CD8-positive, alpha-beta memory T cell (primary cell): ENCODE measurements at regions not wholly inside any gene's neighbourhood (a gene's known extent, or its start where the extent isn't known, plus 50 kb on each side); places are given as distances from the start of the nearest gene placed in this dataset.

Experiments used
- CTCF ChIA-PET: fragments of 350-600 bp; sonication (Branson Sonifier 250); formaldehyde crosslinking; loops from one replicate; lab custom pipeline; 2021; ENCODE audit warnings: antibody characterized with exemption; lab: Charles Lee
- POLR2A ChIA-PET: fragments of 350-600 bp; sonication (Branson Sonifier 250); formaldehyde crosslinking; loops from one replicate; lab custom pipeline; 2021; ENCODE audit warnings: antibody characterized with exemption; lab: Charles Lee
- DNase-seq, 5 donors: peaks; one replicate each; pipeline versions ENCODE4 v3.0.0 to v3.0.0-alpha.2; 2020 to 2022; ENCODE audit warnings: mixed read lengths in 1 of 5
- H3K27ac ChIP-seq: one replicate; pipeline ENCODE4 v1.7.0; 2013; ENCODE audit warnings: low read depth, mild to moderate bottlenecking, low read length, moderate library complexity
- H3K27me3 ChIP-seq: 2 replicates; pipeline ENCODE4 v1.7.0; 2013; ENCODE audit warnings: low read length, mild to moderate bottlenecking; ENCODE audit not compliant: insufficient read depth, poor library complexity, severe bottlenecking
- H3K36me3 ChIP-seq: 2 replicates; pipeline ENCODE4 v1.7.0; 2013; ENCODE audit warnings: mild to moderate bottlenecking, low read length, moderate library complexity; ENCODE audit not compliant: insufficient read depth
- H3K4me1 ChIP-seq: 2 replicates; pipeline ENCODE4 v1.7.0; 2013; ENCODE audit warnings: mild to moderate bottlenecking, low read length, moderate library complexity; ENCODE audit not compliant: insufficient read depth
- H3K4me3 ChIP-seq: 2 replicates; pipeline ENCODE4 v1.7.0; 2013; ENCODE audit warnings: mild to moderate bottlenecking, low read length
- H3K9me3 ChIP-seq: 2 replicates; pipeline ENCODE4 v1.7.0; 2013; ENCODE audit warnings: mild to moderate bottlenecking, low read length
- H3K27ac Mint-ChIP-seq, 8 donors: one replicate each; pipeline ENCODE4 v1.8.0; 2020 to 2021; ENCODE audit warnings: mixed read lengths in 8 of 8, mild to moderate bottlenecking in 6 of 8, inconsistent platforms in 3 of 8, moderate library complexity in 3 of 8
- H3K27me3 Mint-ChIP-seq, 2 donors: one replicate each; pipeline ENCODE4 v1.8.0; 2020 to 2021; ENCODE audit warnings: mixed read lengths in 2 of 2, mild to moderate bottlenecking in 1 of 2, moderate library complexity in 1 of 2
- H3K36me3 Mint-ChIP-seq, 3 donors: one replicate each; pipeline ENCODE4 v1.8.0; 2020 to 2021; ENCODE audit warnings: mixed read lengths in 3 of 3, inconsistent platforms in 1 of 3, mild to moderate bottlenecking in 1 of 3
- H3K4me1 Mint-ChIP-seq, 3 donors: one replicate each; pipeline ENCODE4 v1.8.0; 2020 to 2021; ENCODE audit warnings: mixed read lengths in 3 of 3, inconsistent platforms in 1 of 3, mild to moderate bottlenecking in 1 of 3
- H3K4me3 Mint-ChIP-seq, 7 donors: one replicate each; pipeline ENCODE4 v1.8.0; 2020 to 2021; ENCODE audit warnings: mixed read lengths in 7 of 7, mild to moderate bottlenecking in 6 of 7, moderate library complexity in 4 of 7, inconsistent platforms in 2 of 7
- H3K9me3 Mint-ChIP-seq, 5 donors: one replicate each; pipeline ENCODE4 v1.8.0; 2020 to 2022; ENCODE audit warnings: mixed read lengths in 5 of 5, mild to moderate bottlenecking in 3 of 5, moderate library complexity in 2 of 5, inconsistent platforms in 1 of 5

DNA sequence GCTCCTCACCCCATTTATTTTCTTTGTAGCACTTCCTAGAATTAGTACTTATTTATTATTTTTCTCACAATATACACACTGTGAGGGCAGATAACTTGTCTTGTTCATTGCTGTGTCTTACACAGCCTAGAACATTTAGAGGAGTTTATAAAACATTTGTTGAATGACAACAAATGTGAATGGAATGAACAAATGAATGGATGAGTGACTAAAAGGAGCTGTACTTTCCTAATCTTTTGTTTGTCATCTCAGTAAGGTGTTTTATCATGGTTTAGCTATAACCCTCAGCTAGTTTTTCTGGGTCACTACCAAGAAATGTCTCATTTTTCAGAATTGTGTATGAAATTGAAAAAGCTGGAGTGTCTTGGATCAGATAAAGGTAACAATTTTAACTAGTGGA, 239.3 kb upstream of the KCNK2 start:
- peaks cover 0 to 14% (median 2%) of the 10 kb centered on the region in 5 donors for H3K9me3 Mint-ChIP-seq
- ChIA-PET POLR2A (no interaction called here), CTCF (no interaction called here)
- DNase-seq = no peak
- no peak overlapping the region for H3K4me3 ChIP-seq
- H3K27ac ChIP-seq = no peak overlapping the region
- H3K9me3 ChIP-seq = no peaks in the 10 kb centered on the region
- H3K27me3 ChIP-seq = no peaks in the 10 kb centered on the region
- no peaks in the 10 kb centered on the region for H3K4me1 Mint-ChIP-seq
- no peaks in the 10 kb centered on the region for H3K36me3 Mint-ChIP-seq
- H3K4me3 Mint-ChIP-seq = no peak overlapping the region
- H3K27me3 Mint-ChIP-seq = no peaks in the 10 kb centered on the region
- H3K4me1 ChIP-seq = no peaks in the 10 kb centered on the region
- H3K36me3 ChIP-seq = no peaks in the 10 kb centered on the region
- H3K27ac Mint-ChIP-seq = no peak overlapping the region

DNA sequence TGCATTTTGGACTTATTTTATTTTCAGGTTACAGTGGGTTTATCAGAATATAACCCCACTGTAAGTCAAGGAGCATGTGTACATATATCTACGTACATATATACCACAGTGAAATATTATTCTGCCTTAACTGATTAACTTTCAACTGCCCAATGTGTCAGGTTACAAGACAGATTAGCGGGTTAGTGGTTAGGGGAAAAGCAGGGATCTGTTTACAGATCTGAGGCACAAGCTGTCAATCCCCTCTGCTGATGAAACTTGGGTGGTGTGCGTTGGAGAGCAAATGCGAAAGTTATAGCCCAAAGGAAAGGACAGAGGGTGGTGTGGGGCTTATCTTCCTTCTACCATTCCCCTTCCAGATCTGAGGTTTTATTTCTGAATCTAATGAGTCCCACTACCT, 238.2 kb upstream of the KCNK2 start:
- Histone ChIP-seq H3K9me3 (no peaks in the 10 kb centered on the region), H3K4me3 (no peak overlapping the region), H3K27ac (no peak overlapping the region), H3K4me1 (no peaks in the 10 kb centered on the region), H3K27me3 (no peaks in the 10 kb centered on the region), H3K36me3 (no peaks in the 10 kb centered on the region)
- no peak overlapping the region for H3K27ac Mint-ChIP-seq
- H3K27me3 Mint-ChIP-seq = no peaks in the 10 kb centered on the region
- no peak for DNase-seq
- H3K36me3 Mint-ChIP-seq = no peaks in the 10 kb centered on the region
- H3K4me3 Mint-ChIP-seq = no peak overlapping the region
- H3K9me3 Mint-ChIP-seq = peaks cover 0 to 14% (median 2%) of the 10 kb centered on the region in 5 donors
- CTCF ChIA-PET = no interaction called here
- POLR2A ChIA-PET = no interaction called here
- no peaks in the 10 kb centered on the region for H3K4me1 Mint-ChIP-seq

DNA sequence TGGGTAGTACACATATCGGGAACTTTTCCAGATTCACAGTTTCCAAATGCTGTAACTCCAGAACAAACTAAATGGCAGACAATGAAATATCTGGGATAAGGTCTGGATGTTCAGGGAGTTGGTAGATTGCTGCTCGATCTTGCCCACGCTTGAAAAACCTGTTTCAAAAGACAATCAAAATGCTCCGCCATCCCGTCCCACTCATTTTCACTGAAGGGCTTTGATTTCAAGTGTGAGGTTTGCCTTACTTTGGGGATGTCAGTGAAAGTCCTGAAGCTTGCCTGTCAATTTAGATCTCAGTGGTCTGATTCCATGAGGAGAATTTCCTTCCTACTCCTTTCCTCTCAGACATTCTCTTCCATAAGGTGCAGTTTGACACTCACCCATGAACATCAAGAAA, 236.3 kb upstream of the KCNK2 start:
- Histone ChIP-seq H3K4me3 (no peak overlapping the region), H3K4me1 (no peaks in the 10 kb centered on the region), H3K27ac (no peak overlapping the region), H3K27me3 (no peaks in the 10 kb centered on the region), H3K36me3 (no peaks in the 10 kb centered on the region), H3K9me3 (no peaks in the 10 kb centered on the region)
- H3K27me3 Mint-ChIP-seq = no peaks in the 10 kb centered on the region
- no peaks in the 10 kb centered on the region for H3K4me1 Mint-ChIP-seq
- H3K27ac Mint-ChIP-seq = no peak overlapping the region
- peaks cover 0 to 14% (median 3%) of the 10 kb centered on the region in 5 donors for H3K9me3 Mint-ChIP-seq
- H3K36me3 Mint-ChIP-seq = no peaks in the 10 kb centered on the region
- CTCF ChIA-PET = no interaction called here
- no peak overlapping the region for H3K4me3 Mint-ChIP-seq
- POLR2A ChIA-PET = no interaction called here
- DNase-seq = no peak

DNA sequence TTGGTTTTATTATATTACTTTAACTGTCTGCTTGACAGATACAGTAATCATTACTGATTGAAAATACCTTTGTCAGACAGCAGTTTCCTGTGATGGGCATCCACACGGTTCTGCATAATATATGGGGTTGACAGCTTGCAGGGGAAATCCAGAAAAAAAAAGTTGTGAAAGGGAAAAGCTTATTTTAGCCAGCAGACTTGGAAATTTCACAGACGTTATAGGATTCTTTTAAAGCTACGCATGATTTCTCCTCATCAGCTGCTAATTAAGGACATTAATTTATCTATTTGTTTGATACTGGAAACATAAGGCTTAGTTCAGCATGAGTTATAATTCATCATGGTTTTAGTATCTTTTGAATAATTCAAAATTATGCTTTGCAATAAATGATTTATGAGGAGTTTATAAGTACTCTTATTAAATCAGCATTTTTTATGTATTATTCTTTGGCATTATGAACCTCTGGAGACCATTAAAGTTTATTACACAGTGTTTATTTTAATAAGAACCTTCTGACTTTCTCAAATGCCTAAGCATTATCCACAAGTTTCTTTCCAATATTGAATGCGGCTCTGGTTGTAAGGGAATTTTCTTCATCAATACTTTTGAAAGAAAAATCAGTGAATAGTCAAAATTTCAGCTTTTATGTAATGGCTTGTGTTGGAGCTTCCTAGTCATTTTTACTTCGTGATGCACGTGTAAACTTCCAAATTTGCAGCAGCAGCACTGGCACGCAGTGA, 235.3 kb upstream of the KCNK2 start:
- H3K9me3 ChIP-seq = no peaks in the 10 kb centered on the region
- Mint-ChIP-seq H3K36me3 (no peaks in the 10 kb centered on the region), H3K27ac (no peak overlapping the region), H3K4me3 (no peak overlapping the region), H3K9me3 (peaks cover 0 to 19% (median 4%) of the 10 kb centered on the region in 5 donors), H3K27me3 (no peaks in the 10 kb centered on the region), H3K4me1 (no peaks in the 10 kb centered on the region)
- no peak overlapping the region for H3K4me3 ChIP-seq
- no peaks in the 10 kb centered on the region for H3K4me1 ChIP-seq
- DNase-seq = no peak
- H3K27me3 ChIP-seq = no peaks in the 10 kb centered on the region
- no peak overlapping the region for H3K27ac ChIP-seq
- H3K36me3 ChIP-seq = no peaks in the 10 kb centered on the region
- POLR2A ChIA-PET = no interaction called here
- CTCF ChIA-PET = no interaction called here

DNA sequence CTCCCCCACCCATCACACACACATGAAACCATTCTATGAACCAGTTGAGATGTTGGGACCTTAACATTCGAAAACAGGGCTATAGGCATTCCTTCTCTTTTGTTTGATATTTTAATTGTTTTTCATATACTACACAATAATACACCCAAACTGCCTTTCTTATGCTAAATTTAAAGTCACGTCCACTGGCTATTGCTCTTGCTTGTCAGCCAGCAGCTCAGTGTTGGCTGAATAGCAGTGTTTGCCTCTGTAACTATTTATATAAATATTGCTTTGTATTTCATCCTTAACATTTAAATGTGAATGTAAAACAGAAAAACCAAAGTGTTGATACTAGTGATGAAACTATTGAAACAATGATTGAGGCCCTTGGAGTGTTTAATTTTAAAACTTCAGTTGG, 234.4 kb upstream of the KCNK2 start:
- H3K9me3 ChIP-seq = no peaks in the 10 kb centered on the region
- H3K27ac ChIP-seq = no peak overlapping the region
- CTCF ChIA-PET = no interaction called here
- no peak overlapping the region for H3K4me3 ChIP-seq
- Mint-ChIP-seq H3K4me1 (no peaks in the 10 kb centered on the region), H3K9me3 (peaks cover 0 to 17% (median 4%) of the 10 kb centered on the region in 5 donors), H3K36me3 (no peaks in the 10 kb centered on the region), H3K27ac (no peak overlapping the region), H3K27me3 (no peaks in the 10 kb centered on the region), H3K4me3 (no peak overlapping the region)
- no peaks in the 10 kb centered on the region for H3K27me3 ChIP-seq
- POLR2A ChIA-PET = no interaction called here
- H3K36me3 ChIP-seq = no peaks in the 10 kb centered on the region
- DNase-seq = no peak
- no peaks in the 10 kb centered on the region for H3K4me1 ChIP-seq

DNA sequence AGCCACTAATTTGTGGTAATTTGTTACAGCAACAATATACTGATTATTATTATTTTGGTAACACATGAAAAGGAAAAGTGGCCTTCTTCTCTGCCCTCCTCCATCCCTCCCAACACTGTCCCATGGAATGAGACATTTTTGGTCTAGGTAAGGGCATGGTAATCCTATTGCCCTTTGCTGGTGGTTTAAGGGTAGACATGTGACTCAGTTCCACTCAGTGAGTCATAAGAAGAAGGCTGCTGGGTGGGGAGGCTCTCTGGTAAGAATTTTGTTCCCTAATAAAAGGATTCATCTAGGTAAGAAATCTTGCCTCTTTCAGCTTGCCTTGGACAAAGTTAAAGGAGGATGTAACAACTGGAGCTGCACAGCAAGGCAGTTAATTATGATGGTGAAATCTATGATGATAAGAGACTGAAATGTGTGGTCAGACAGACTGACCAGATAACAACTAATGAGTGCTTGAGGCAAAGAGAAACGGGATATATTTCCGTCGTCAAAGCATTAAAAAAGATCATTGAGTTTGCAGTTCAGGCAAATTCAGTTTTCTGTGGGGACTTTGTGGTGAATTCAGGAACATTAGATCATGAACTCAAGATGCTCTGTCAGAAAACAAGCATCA, 232.0 kb upstream of the KCNK2 start:
- no peak for DNase-seq
- CTCF ChIA-PET = no interaction called here
- no peak overlapping the region for H3K4me3 Mint-ChIP-seq

DNA sequence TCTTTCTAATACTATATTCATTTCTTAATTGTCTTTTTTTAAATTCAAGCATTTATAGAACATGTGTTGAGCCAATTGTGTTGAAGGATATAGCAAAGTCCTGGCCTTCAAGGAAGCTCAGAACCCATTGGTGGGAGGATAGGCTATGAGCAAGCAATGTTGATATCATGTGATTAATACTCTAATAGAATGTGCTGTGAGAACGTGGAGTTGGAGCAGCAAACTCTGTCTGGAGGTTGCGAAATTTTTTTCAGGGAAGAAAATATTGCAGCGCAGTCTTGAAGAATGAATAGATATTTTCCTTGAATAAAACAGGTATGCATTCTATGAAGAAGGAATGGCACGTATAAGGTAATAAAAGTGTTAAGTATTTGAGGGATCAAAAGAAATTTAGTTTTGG, 229.2 kb upstream of the KCNK2 start:
- no peaks in the 10 kb centered on the region for H3K4me1 ChIP-seq
- ChIA-PET CTCF (no interaction called here), POLR2A (no interaction called here)

More for the DNA sequence above, 232.0 kb upstream of the KCNK2 start:
- Histone ChIP-seq H3K27ac (no peak overlapping the region), H3K4me3 (no peak overlapping the region), H3K36me3 (no peaks in the 10 kb centered on the region), H3K4me1 (no peaks in the 10 kb centered on the region), H3K9me3 (no peaks in the 10 kb centered on the region), H3K27me3 (no peaks in the 10 kb centered on the region)
- POLR2A ChIA-PET = no interaction called here
- Mint-ChIP-seq H3K27ac (no peak overlapping the region), H3K9me3 (peaks cover 0 to 8% (median 4%) of the 10 kb centered on the region in 5 donors), H3K36me3 (no peaks in the 10 kb centered on the region), H3K27me3 (no peaks in the 10 kb centered on the region), H3K4me1 (no peaks in the 10 kb centered on the region)

DNA sequence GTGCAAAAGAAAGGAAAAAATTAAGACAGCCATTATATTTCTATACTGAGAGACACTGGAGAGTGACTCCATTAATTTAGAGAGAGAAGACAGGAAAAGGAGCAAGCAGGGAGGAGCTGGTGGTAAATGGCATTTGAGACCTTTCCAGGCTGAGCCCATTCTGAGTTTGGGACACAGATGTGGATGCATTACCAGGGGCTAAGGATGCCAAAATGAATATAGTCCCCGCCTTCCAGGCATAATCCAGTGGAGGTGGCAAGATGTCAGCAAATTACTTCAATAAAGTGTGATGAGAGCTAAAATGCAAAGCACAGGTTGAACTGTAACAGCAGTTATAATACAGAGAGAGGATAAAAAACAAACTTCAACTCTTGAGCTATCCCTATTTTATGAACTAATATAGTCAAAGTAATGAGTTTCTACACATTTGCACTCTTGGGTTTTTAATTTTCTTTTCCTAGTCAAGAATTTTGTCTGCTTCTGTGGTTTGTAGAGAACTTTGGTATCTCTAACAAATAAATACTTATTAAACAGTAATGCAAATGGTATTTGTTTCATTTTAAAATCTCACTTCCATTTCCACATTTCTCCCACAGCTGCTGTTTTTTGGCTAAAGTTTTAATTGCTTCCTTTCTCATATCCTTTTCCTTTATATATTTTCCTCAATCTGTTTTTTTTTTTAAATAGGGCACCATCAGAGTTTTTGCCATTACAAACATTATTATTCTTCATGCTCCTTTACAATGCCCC, 228.2 kb upstream of the KCNK2 start:
- no peak overlapping the region for H3K4me3 Mint-ChIP-seq
- Histone ChIP-seq H3K4me1 (no peaks in the 10 kb centered on the region), H3K27me3 (no peaks in the 10 kb centered on the region), H3K4me3 (no peak overlapping the region), H3K36me3 (no peaks in the 10 kb centered on the region), H3K27ac (no peak overlapping the region), H3K9me3 (no peaks in the 10 kb centered on the region)
- no peak overlapping the region for H3K27ac Mint-ChIP-seq
- no peak for DNase-seq
- peaks cover 0 to 9% (median 3%) of the 10 kb centered on the region in 5 donors for H3K9me3 Mint-ChIP-seq
- H3K27me3 Mint-ChIP-seq = peaks cover 0 to 2% of the 10 kb centered on the region in 2 donors
- no peaks in the 10 kb centered on the region for H3K4me1 Mint-ChIP-seq
- H3K36me3 Mint-ChIP-seq = no peaks in the 10 kb centered on the region
- CTCF ChIA-PET = no interaction called here
- POLR2A ChIA-PET = no interaction called here

More for the DNA sequence above, 229.2 kb upstream of the KCNK2 start:
- H3K27ac ChIP-seq = no peak overlapping the region
- Mint-ChIP-seq H3K4me3 (no peak overlapping the region), H3K27ac (no peak overlapping the region), H3K27me3 (peaks cover 0 to 2% of the 10 kb centered on the region in 2 donors), H3K36me3 (no peaks in the 10 kb centered on the region), H3K4me1 (no peaks in the 10 kb centered on the region), H3K9me3 (peaks cover 0 to 9% (median 3%) of the 10 kb centered on the region in 5 donors)
- no peak for DNase-seq
- H3K9me3 ChIP-seq = no peaks in the 10 kb centered on the region
- H3K4me3 ChIP-seq = no peak overlapping the region
- H3K36me3 ChIP-seq = no peaks in the 10 kb centered on the region
- no peaks in the 10 kb centered on the region for H3K27me3 ChIP-seq
